ENCODE measurements at regions not wholly inside any gene's neighbourhood (a gene's known extent, or its start where the extent isn't known, plus 50 kb on each side); places are given as distances from the start of the nearest gene placed in this dataset.

DNA sequence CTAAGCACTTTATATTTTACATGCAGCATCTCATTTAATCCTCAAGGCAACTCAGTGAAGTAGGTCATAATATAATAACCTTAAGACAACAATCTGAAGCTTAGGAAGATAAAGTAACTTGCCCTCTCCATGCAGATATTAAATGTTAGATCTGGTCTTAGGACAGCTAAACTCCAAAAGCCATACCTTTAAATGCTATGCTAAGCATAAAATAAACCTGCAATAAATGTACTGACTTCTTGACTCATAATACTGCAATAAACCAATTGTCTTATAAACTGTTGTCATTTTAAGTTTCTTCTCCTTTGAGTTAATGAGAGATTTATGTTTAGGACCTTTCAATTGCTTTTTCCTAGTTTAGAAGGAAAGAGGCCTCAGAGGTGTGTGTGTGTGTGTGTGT lies 102.2 kb upstream of the MIER3 start:
- Mint-ChIP-seq H3K27ac (no peak overlapping the region), H3K27me3 (ENCODE audit: low read depth in 3 of 3) (peaks cover 2 to 5% (median 3%) of the 10 kb centered on the region in 3 donors), H3K9me3 (no peaks in the 10 kb centered on the region), H3K4me1 (no peaks in the 10 kb centered on the region), H3K36me3 (no peaks in the 10 kb centered on the region), H3K4me3 (no peak overlapping the region)
- Histone ChIP-seq H3K9me3 (replicated peaks in 1 of 2; ENCODE audit: control insufficient read depth in 1 of 2, insufficient read depth in 1 of 2, low read length in 2 of 2) (no peaks in the 10 kb centered on the region), H3K9ac (ENCODE audit: insufficient read depth, low read length, poor library complexity, severe bottlenecking) (no peak overlapping the region), H2AFZ (ENCODE audit: insufficient read depth, low read depth, low read length, poor library complexity, severe bottlenecking) (no peak overlapping the region), H3K4me3 (replicated peaks in 1 of 3; ENCODE audit: low read depth in 2 of 3, low read length in 3 of 3) (no peak overlapping the region), H3K36me3 (replicated peaks in 1 of 2; ENCODE audit: control insufficient read depth in 1 of 2, insufficient read depth in 2 of 2, low read length in 2 of 2) (no peaks in the 10 kb centered on the region), H3K4me2 (replicated peaks; ENCODE audit: extremely low read depth, low read length, poor library complexity, severe bottlenecking) (no peak overlapping the region), H3K27me3 (ENCODE audit: control insufficient read depth in 2 of 2, insufficient read depth in 2 of 2, low read length in 2 of 2) (no peaks in the 10 kb centered on the region), H3K4me1 (ENCODE audit: control insufficient read depth in 1 of 2, insufficient read depth in 2 of 2, low read length in 2 of 2) (no peaks in the 10 kb centered on the region), H3K79me2 (ENCODE audit: insufficient read depth, low read length) (no peaks in the 10 kb centered on the region), H3K27ac (ENCODE audit: low read depth in 1 of 2, low read length in 2 of 2) (no peak overlapping the region), H4K20me1 (ENCODE audit: insufficient read depth, low read length) (no peaks in the 10 kb centered on the region)
- TF ChIP-seq, protein P1, sequence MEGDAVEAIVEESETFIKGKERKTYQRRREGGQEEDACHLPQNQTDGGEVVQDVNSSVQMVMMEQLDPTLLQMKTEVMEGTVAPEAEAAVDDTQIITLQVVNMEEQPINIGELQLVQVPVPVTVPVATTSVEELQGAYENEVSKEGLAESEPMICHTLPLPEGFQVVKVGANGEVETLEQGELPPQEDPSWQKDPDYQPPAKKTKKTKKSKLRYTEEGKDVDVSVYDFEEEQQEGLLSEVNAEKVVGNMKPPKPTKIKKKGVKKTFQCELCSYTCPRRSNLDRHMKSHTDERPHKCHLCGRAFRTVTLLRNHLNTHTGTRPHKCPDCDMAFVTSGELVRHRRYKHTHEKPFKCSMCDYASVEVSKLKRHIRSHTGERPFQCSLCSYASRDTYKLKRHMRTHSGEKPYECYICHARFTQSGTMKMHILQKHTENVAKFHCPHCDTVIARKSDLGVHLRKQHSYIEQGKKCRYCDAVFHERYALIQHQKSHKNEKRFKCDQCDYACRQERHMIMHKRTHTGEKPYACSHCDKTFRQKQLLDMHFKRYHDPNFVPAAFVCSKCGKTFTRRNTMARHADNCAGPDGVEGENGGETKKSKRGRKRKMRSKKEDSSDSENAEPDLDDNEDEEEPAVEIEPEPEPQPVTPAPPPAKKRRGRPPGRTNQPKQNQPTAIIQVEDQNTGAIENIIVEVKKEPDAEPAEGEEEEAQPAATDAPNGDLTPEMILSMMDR (IDR thresholded peaks at IDR 0.05), result no peak
- DNase-seq, result no peak
- intact Hi-C loops (cut with micrococcal nuclease), result no loop called here

DNA sequence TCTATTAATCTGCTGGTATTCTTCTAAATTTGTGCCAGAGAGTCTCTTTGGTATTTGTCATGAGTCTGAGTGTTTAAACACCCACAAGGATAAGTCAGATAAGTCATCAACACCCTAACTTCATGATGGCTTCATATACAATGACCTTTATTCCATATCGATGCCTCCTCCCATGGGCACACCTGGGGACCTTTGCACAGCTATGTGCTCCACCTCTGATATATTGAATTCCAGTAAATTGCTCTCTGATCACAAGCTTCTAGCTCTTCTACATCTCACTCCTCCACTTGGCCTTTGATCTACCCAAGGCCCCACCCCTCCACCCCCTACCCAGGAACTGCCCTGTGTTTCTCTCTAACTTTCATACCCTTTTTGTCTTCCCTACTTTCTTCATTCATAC lies 102.7 kb upstream of the MIER3 start:
- H3K27ac ChIP-seq (ENCODE audit: low read depth in 1 of 2, low read length in 2 of 2), result no peak overlapping the region
- no peaks in the 10 kb centered on the region for H4K20me1 ChIP-seq (ENCODE audit: insufficient read depth, low read length)
- TF ChIP-seq, protein P1 (IDR thresholded peaks at IDR 0.05), result no peak
- WGBS (ENCODE audit: insufficient coverage), result 100% methylated on average over 1 of the region's 1 CpG
- no peaks in the 10 kb centered on the region for H3K79me2 ChIP-seq (ENCODE audit: insufficient read depth, low read length)
- H2AFZ ChIP-seq (ENCODE audit: insufficient read depth, low read depth, low read length, poor library complexity, severe bottlenecking), result no peak overlapping the region
- H3K27me3 Mint-ChIP-seq (ENCODE audit: low read depth in 3 of 3), result peaks cover 2% of the 10 kb centered on the region in 3 donors
- H3K4me1 Mint-ChIP-seq, result no peaks in the 10 kb centered on the region
- no peaks in the 10 kb centered on the region for H3K36me3 Mint-ChIP-seq
- no peak overlapping the region for H3K27ac Mint-ChIP-seq
- H3K9me3 ChIP-seq (replicated peaks in 1 of 2; ENCODE audit: control insufficient read depth in 1 of 2, insufficient read depth in 1 of 2, low read length in 2 of 2), result no peaks in the 10 kb centered on the region
- no peaks in the 10 kb centered on the region for H3K9me3 Mint-ChIP-seq
- H3K27me3 ChIP-seq (ENCODE audit: control insufficient read depth in 2 of 2, insufficient read depth in 2 of 2, low read length in 2 of 2), result no peaks in the 10 kb centered on the region
- no peak overlapping the region for H3K4me2 ChIP-seq (replicated peaks; ENCODE audit: extremely low read depth, low read length, poor library complexity, severe bottlenecking)
- H3K4me1 ChIP-seq (ENCODE audit: control insufficient read depth in 1 of 2, insufficient read depth in 2 of 2, low read length in 2 of 2), result no peaks in the 10 kb centered on the region
- DNase-seq, result no peak
- H3K4me3 ChIP-seq (replicated peaks in 1 of 3; ENCODE audit: low read depth in 2 of 3, low read length in 3 of 3), result no peak overlapping the region
- no peak overlapping the region for H3K4me3 Mint-ChIP-seq
- H3K36me3 ChIP-seq (replicated peaks in 1 of 2; ENCODE audit: control insufficient read depth in 1 of 2, insufficient read depth in 2 of 2, low read length in 2 of 2), result no peaks in the 10 kb centered on the region
- H3K9ac ChIP-seq (ENCODE audit: insufficient read depth, low read length, poor library complexity, severe bottlenecking), result no peak overlapping the region
- intact Hi-C loops (cut with micrococcal nuclease), result no loop called here

Measured in CD14-positive monocyte (primary cell).